PC-9 (cell line): ENCODE measurements at regions not wholly inside any gene's neighbourhood (a gene's known extent, or its start where the extent isn't known, plus 50 kb on each side); places are given as distances from the start of the nearest gene placed in this dataset.

ENCODE experiments used
- CTCF ChIP-seq: fragments of 200-600 bp; sonication (generic); conservative IDR thresholded peaks from 2 replicates; pipeline ENCODE4 v1.6.1; 2017; ENCODE audit warnings: mixed run types, antibody characterized with exemption, mild to moderate bottlenecking, moderate library complexity
- EZH2 ChIP-seq: fragments of 200-600 bp; sonication (generic); IDR thresholded peaks from 2 replicates; pipeline ENCODE4 v1.8.0; 2017; ENCODE audit warnings: antibody characterized with exemption, low read depth

- TF ChIP-seq CTCF: no peak
- no peak for TF ChIP-seq EZH2
Measured at GRCh38 chr1:199515261-199515660, 512.2 kb upstream of the NR5A2 start.
